GM12878 (cell line): ENCODE measurements at regions not wholly inside any gene's neighbourhood (a gene's known extent, or its start where the extent isn't known, plus 50 kb on each side); places are given as distances from the start of the nearest gene placed in this dataset.

ENCODE experiments used
- ATAC-seq: fragments of 200-7000 bp; cut with Tn5 transposase; 3 replicates; pipeline ENCODE4 v1.9.1; 2020; ENCODE audit warnings: mild to moderate bottlenecking, moderate library complexity
- BruUV-seq: library from RNA; stranded (reverse); fragments of 400-500 nt; replicated peaks from 2 replicates; lab custom pipeline; 2021; lab: Mats Ljungman, UMichigan
- CTCF ChIA-PET: fragments of 300-600 bp; sonication (Branson Sonifier 250); formaldehyde crosslinking; extraction: SDS; loops from one replicate; lab custom pipeline; 2021; ENCODE audit warnings: inconsistent platforms; lab: Yijun Ruan, JAX
- POLR2A ChIA-PET: fragments of 350-600 bp; formaldehyde crosslinking; extraction: SDS; loops from one replicate; lab custom pipeline; 2021; ENCODE audit warnings: inconsistent platforms; lab: Charles Lee
- RAD21 ChIA-PET: fragments of 300-600 bp; sonication (Branson Sonifier 250); formaldehyde crosslinking; loops from one replicate; lab custom pipeline; 2023; ENCODE audit warnings: antibody characterized with exemption; ENCODE audit not compliant: unreplicated experiment; lab: Charles Lee
- SMC1A ChIA-PET: fragments of 300-600 bp; sonication (Branson Sonifier 250); formaldehyde crosslinking; loops from one replicate; lab custom pipeline; 2023; ENCODE audit not compliant: unreplicated experiment, uncharacterized antibody; lab: Charles Lee
- DNase-seq: peaks from one replicate; pipeline ENCODE4 v3.0.0-alpha.2; 2011; ENCODE audit warnings: low read depth, low spot score
- FAIRE-seq: peaks from 3 replicates; lab custom pipeline; 2011; peaks lifted over from hg19 to GRCh38; lab: Jason Lieb, UNC
- H2AFZ ChIP-seq: 2 replicates; pipeline ENCODE4 v1.6.0; 2011; ENCODE audit warnings: low read depth, low read length, control low read depth; ENCODE audit not compliant: control insufficient read depth
- H3K27ac ChIP-seq: 2 replicates; pipeline ENCODE4 v1.5.1; 2011; ENCODE audit warnings: control low read depth; ENCODE audit not compliant: control insufficient read depth, insufficient read depth
- H3K27me3 ChIP-seq, 2 experiments: replicated peaks in 1 of 2; 2 replicates each; pipeline versions ENCODE4 v1.6.0 to v1.6.1; 2011; ENCODE audit warnings: low read length in 1 of 2; ENCODE audit not compliant: control insufficient read depth in 2 of 2, insufficient read depth in 2 of 2
- H3K36me3 ChIP-seq, 2 experiments: 2 replicates each; pipeline ENCODE4 v1.5.1; 2011; ENCODE audit warnings: low read length in 1 of 2; ENCODE audit not compliant: control insufficient read depth in 2 of 2, insufficient read depth in 2 of 2
- H3K4me1 ChIP-seq: 2 replicates; pipeline ENCODE4 v1.6.1; 2011; ENCODE audit warnings: mild to moderate bottlenecking, low read length, moderate library complexity, mixed read lengths; ENCODE audit not compliant: control insufficient read depth, insufficient read depth
- H3K4me2 ChIP-seq: 2 replicates; pipeline ENCODE4 v1.6.0; 2011; ENCODE audit warnings: control low read depth; ENCODE audit not compliant: control insufficient read depth, insufficient read depth
- H3K4me3 ChIP-seq: fragments of 200-600 bp; sonication (generic); 2 replicates; pipeline ENCODE4 v1.5.1; 2016
- H3K79me2 ChIP-seq: 2 replicates; pipeline ENCODE4 v1.6.0; 2011; ENCODE audit warnings: low read length; ENCODE audit not compliant: control insufficient read depth, insufficient read depth
- H3K9ac ChIP-seq: 2 replicates; pipeline ENCODE4 v1.8.0; 2011; ENCODE audit warnings: low read length, control low read depth, mixed read lengths; ENCODE audit not compliant: control insufficient read depth, insufficient read depth
- H3K9me3 ChIP-seq: replicated peaks from 3 replicates; pipeline ENCODE4 v1.5.1; 2011; ENCODE audit warnings: mild to moderate bottlenecking, low read length; ENCODE audit not compliant: control insufficient read depth, insufficient read depth
- H4K20me1 ChIP-seq: 2 replicates; pipeline ENCODE4 v1.6.0; 2011; ENCODE audit not compliant: control insufficient read depth, insufficient read depth
- BRCA1 ChIP-seq: IDR thresholded peaks from 2 replicates; pipeline ENCODE4 v1.6.1; 2011; ENCODE audit warnings: low read depth, low read length, improper control_type of control experiment
- CBX3 ChIP-seq: fragments of 200-600 bp; sonication (generic); IDR thresholded peaks from 2 replicates; pipeline ENCODE4 v1.6.1; 2016; ENCODE audit warnings: low read depth, borderline replicate concordance
- KAT2A ChIP-seq: conservative IDR thresholded peaks from 2 replicates; pipeline ENCODE4 v1.6.1; 2011; ENCODE audit warnings: low read depth, low read length; ENCODE audit not compliant: control insufficient read depth
- PAX8 ChIP-seq: fragments of 450-650 bp; IDR thresholded peaks from 2 replicates; pipeline ENCODE4 v1.6.1; 2017; ENCODE audit warnings: mild to moderate bottlenecking, moderate library complexity
- RAD51 ChIP-seq: fragments of 450-650 bp; IDR thresholded peaks from 2 replicates; pipeline ENCODE4 v1.6.1; 2016; ENCODE audit warnings: moderate library complexity, mild to moderate bottlenecking, inconsistent platforms
- RB1 ChIP-seq: fragments of 450-650 bp; formaldehyde crosslinking; IDR thresholded peaks from 2 replicates; pipeline ENCODE4 v1.6.1; 2017; ENCODE audit warnings: mild to moderate bottlenecking, borderline replicate concordance
- RBBP5 ChIP-seq: fragments of 200-600 bp; sonication (generic); conservative IDR thresholded peaks from 2 replicates; pipeline ENCODE4 v1.6.1; 2016
- SMAD1 ChIP-seq: fragments of 450-650 bp; IDR thresholded peaks from 2 replicates; pipeline ENCODE4 v1.6.1; 2018; ENCODE audit warnings: mild to moderate bottlenecking, low read depth; ENCODE audit not compliant: partially characterized antibody
- SUPT20H ChIP-seq: IDR thresholded peaks from 2 replicates; pipeline ENCODE4 v1.6.1; 2011; ENCODE audit warnings: low read depth, mild to moderate bottlenecking, low read length, moderate library complexity, borderline replicate concordance; ENCODE audit not compliant: control insufficient read depth
- SUZ12 ChIP-seq: fragments of 200-600 bp; sonication (generic); IDR thresholded peaks from one replicate; pipeline ENCODE4 v1.6.1; 2018; ENCODE audit warnings: antibody characterized with exemption, mild to moderate bottlenecking; ENCODE audit not compliant: unreplicated experiment
- ZBED1 ChIP-seq: IDR thresholded peaks from 2 replicates; pipeline ENCODE4 v1.6.1; 2016; ENCODE audit warnings: borderline replicate concordance
- ZNF207 ChIP-seq: fragments of 450-650 bp; IDR thresholded peaks from 2 replicates; pipeline ENCODE4 v1.6.1; 2014; ENCODE audit warnings: antibody characterized with exemption, mild to moderate bottlenecking, borderline replicate concordance
- ZNF384 ChIP-seq: IDR thresholded peaks from 2 replicates; pipeline ENCODE4 v1.6.1; 2012; ENCODE audit warnings: low read depth, mild to moderate bottlenecking, low read length, improper control_type of control experiment, borderline replicate concordance
- WGBS: methylation state at CpG from one replicate; pipeline ENCODE4 v1.1.6; 2016; ENCODE audit warnings: low lambda C conversion rate; ENCODE audit not compliant: insufficient replicate concordance, insufficient coverage; ENCODE audit errors: missing lambda C conversion rate; 5-methylcytosine and 5-hydroxymethylcytosine counted together
- in situ Hi-C: fragments of 300-500 bp; cut with MboI; formaldehyde crosslinking; loops from 9 replicates; pipeline ENCODE4 v1.14.3; 2018; ENCODE audit warnings: mixed read lengths
- intact Hi-C: fragments of 100-400 bp; cut with micrococcal nuclease; formaldehyde crosslinking; loops from one replicate; pipeline ENCODE4 v1.14.2; 2022; ENCODE audit not compliant: unreplicated experiment
- TF ChIP-seq, protein P1 (sequence below): fragments of 450-650 bp; conservative IDR thresholded peaks from 2 replicates; pipeline ENCODE4 v1.6.1; 2017; ENCODE audit warnings: mild to moderate bottlenecking, moderate library complexity
- TF ChIP-seq, protein P2 (sequence below): IDR thresholded peaks from 2 replicates; pipeline ENCODE4 v1.6.1; 2012; ENCODE audit warnings: low read depth, low read length, improper control_type of control experiment
- TF ChIP-seq, protein P3 (sequence below): fragments of 450-650 bp; formaldehyde crosslinking; IDR thresholded peaks from 2 replicates; pipeline ENCODE4 v1.5.0; 2022; ENCODE audit warnings: mild to moderate bottlenecking, missing genetic modification characterization
- TF ChIP-seq, protein P4 (sequence below): IDR thresholded peaks from 2 replicates; pipeline ENCODE4 v1.6.1; 2011; ENCODE audit warnings: low read depth, mild to moderate bottlenecking, low read length, moderate library complexity, borderline replicate concordance; ENCODE audit errors: extremely low read depth

DNA sequence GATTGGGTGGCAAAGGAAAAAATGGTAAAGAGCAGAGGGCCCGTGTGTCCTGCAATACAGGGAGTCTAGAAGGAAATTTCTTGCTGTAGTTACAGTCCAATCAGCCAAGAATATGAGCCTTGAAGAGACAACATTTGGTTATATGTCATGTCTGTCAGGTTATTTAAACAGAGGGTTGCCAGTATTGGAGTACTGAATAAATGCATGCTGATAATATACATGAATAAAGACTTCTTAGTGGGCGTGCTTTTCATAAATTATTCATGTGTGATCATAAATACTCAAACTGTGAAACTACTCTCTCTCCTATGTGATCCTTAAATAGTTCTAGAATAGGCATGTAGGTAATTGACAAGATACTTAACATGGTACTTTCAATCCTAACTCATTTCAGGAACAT lies 249.0 kb downstream of the CRPPA start (continued):
- TF ChIP-seq SMAD1 (no peak), BRCA1 (no peak), RB1 (no peak)
- TF ChIP-seq, protein P1, sequence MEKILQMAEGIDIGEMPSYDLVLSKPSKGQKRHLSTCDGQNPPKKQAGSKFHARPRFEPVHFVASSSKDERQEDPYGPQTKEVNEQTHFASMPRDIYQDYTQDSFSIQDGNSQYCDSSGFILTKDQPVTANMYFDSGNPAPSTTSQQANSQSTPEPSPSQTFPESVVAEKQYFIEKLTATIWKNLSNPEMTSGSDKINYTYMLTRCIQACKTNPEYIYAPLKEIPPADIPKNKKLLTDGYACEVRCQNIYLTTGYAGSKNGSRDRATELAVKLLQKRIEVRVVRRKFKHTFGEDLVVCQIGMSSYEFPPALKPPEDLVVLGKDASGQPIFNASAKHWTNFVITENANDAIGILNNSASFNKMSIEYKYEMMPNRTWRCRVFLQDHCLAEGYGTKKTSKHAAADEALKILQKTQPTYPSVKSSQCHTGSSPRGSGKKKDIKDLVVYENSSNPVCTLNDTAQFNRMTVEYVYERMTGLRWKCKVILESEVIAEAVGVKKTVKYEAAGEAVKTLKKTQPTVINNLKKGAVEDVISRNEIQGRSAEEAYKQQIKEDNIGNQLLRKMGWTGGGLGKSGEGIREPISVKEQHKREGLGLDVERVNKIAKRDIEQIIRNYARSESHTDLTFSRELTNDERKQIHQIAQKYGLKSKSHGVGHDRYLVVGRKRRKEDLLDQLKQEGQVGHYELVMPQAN: no peak

DNA sequence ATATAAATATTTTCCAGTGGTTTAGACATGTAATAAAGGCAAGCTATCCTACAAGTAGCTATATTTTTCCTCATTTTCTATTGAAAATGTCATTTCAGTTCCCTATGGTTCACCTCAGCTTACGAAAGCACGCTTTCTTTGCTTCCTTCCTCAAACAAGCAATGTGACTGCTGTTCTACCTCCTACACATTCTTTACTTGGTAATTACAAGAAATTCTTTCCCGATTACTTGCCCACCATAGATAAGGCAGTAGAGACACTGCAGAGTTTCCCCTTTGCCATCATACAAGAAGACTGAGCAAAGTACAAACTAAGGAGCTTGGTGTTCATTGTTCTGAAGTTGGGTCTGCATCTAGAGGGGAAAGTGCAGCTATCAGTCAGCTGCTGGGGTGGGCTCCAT lies 249.4 kb downstream of the CRPPA start:
- H3K9me3 ChIP-seq: no peaks in the 10 kb centered on the region
- CTCF ChIA-PET: no interaction called here
- no TSS peak for BruUV-seq
- TF ChIP-seq ZBED1: no peak
- TF ChIP-seq, protein P2, sequence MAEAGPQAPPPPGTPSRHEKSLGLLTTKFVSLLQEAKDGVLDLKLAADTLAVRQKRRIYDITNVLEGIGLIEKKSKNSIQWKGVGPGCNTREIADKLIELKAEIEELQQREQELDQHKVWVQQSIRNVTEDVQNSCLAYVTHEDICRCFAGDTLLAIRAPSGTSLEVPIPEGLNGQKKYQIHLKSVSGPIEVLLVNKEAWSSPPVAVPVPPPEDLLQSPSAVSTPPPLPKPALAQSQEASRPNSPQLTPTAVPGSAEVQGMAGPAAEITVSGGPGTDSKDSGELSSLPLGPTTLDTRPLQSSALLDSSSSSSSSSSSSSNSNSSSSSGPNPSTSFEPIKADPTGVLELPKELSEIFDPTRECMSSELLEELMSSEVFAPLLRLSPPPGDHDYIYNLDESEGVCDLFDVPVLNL: no peak
- TF ChIP-seq, protein P3, sequence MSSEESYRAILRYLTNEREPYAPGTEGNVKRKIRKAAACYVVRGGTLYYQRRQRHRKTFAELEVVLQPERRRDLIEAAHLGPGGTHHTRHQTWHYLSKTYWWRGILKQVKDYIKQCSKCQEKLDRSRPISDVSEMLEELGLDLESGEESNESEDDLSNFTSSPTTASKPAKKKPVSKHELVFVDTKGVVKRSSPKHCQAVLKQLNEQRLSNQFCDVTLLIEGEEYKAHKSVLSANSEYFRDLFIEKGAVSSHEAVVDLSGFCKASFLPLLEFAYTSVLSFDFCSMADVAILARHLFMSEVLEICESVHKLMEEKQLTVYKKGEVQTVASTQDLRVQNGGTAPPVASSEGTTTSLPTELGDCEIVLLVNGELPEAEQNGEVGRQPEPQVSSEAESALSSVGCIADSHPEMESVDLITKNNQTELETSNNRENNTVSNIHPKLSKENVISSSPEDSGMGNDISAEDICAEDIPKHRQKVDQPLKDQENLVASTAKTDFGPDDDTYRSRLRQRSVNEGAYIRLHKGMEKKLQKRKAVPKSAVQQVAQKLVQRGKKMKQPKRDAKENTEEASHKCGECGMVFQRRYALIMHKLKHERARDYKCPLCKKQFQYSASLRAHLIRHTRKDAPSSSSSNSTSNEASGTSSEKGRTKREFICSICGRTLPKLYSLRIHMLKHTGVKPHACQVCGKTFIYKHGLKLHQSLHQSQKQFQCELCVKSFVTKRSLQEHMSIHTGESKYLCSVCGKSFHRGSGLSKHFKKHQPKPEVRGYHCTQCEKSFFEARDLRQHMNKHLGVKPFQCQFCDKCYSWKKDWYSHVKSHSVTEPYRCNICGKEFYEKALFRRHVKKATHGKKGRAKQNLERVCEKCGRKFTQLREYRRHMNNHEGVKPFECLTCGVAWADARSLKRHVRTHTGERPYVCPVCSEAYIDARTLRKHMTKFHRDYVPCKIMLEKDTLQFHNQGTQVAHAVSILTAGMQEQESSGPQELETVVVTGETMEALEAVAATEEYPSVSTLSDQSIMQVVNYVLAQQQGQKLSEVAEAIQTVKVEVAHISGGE (CRISPR knock-in tag): no peak
- no peak for TF ChIP-seq SUZ12
- no peak for TF ChIP-seq ZNF207
- no peak for TF ChIP-seq BRCA1
- TF ChIP-seq ZNF384: no peak
- no peak for TF ChIP-seq SUPT20H
- TF ChIP-seq PAX8: no peak
- no peak for TF ChIP-seq RBBP5
- no peak for TF ChIP-seq CBX3
- no peak for TF ChIP-seq KAT2A
- TF ChIP-seq, protein P4, sequence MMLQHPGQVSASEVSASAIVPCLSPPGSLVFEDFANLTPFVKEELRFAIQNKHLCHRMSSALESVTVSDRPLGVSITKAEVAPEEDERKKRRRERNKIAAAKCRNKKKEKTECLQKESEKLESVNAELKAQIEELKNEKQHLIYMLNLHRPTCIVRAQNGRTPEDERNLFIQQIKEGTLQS: no peak
- TF ChIP-seq RAD51: no peak

More for the DNA sequence above, 249.4 kb downstream of the CRPPA start:
- no peak overlapping the region for H3K27ac ChIP-seq
- in situ Hi-C loops (no loop called here), intact Hi-C loops (no loop called here)
- POLR2A ChIA-PET: no interaction called here
- DNase-seq: no peak
- WGBS: 36% methylated on average over 3 of the region's 3 CpGs
- SMC1A ChIA-PET: no interaction called here
- ATAC-seq: no peak
- no peaks in the 10 kb centered on the region for H4K20me1 ChIP-seq
- no peaks in the 10 kb centered on the region for H3K79me2 ChIP-seq
- no peaks in the 10 kb centered on the region for H3K27me3 ChIP-seq
- RAD21 ChIA-PET: no interaction called here
- H3K36me3 ChIP-seq: no peaks in the 10 kb centered on the region
- no peak overlapping the region for H3K9ac ChIP-seq
- H3K4me3 ChIP-seq: no peak overlapping the region
- H2AFZ ChIP-seq: no peak overlapping the region
- H3K4me1 ChIP-seq: no peaks in the 10 kb centered on the region
- no peak for FAIRE-seq
- no peak overlapping the region for H3K4me2 ChIP-seq
